IPS DF 19.7 (cell line): ENCODE measurements at regions not wholly inside any gene's neighbourhood (a gene's known extent, or its start where the extent isn't known, plus 50 kb on each side); places are given as distances from the start of the nearest gene placed in this dataset.
"Not testable (repeated sequence)": the region's sequence is repeated elsewhere in the genome, so short reads cannot be mapped to it uniquely, and the experiment has no call there.

Source experiments
- DNase-seq: peaks from one replicate; pipeline ENCODE4 v3.0.0-alpha.2; 2013; ENCODE audit warnings: low read depth, low spot score

GRCh38 chrX:140342410-140342809, 162.5 kb downstream of the SOX3 start:
- DNase-seq = no peak

- DNase-seq = no peak
Observed at GRCh38 chrX:140337263-140337662, 167.6 kb downstream of the SOX3 start.

GRCh38 chrX:140318296-140318695, 186.6 kb downstream of the SOX3 start:
- DNase-seq = no peak

GRCh38 chrX:140317462-140317861, 187.4 kb downstream of the SOX3 start:
- no peak for DNase-seq

GRCh38 chrX:140298960-140299825, 205.7 kb downstream of the SOX3 start:
- DNase-seq = no peak

GRCh38 chrX:140297273-140297672, 207.6 kb downstream of the SOX3 start:
- no peak for DNase-seq

GRCh38 chrX:140292961-140293360, 211.9 kb downstream of the SOX3 start:
- no peak for DNase-seq

GRCh38 chrX:140292188-140292587, 212.7 kb downstream of the SOX3 start:
- DNase-seq = no peak

GRCh38 chrX:140274811-140275525, 229.9 kb downstream of the SOX3 start:
- DNase-seq = peak; percentile 40

GRCh38 chrX:140273921-140274320, 230.9 kb downstream of the SOX3 start:
- DNase-seq = no peak

GRCh38 chrX:140250391-140250790, 254.5 kb downstream of the SOX3 start:
- no peak for DNase-seq

- no peak for DNase-seq
Observed at GRCh38 chrX:140249088-140249487, 255.8 kb downstream of the SOX3 start.

- DNase-seq = peak; percentile 40
Observed at GRCh38 chrX:140229191-140229590, 263.9 kb upstream of the CXorf66 start.

GRCh38 chrX:140226037-140226436, 260.7 kb upstream of the CXorf66 start:
- DNase-seq = not testable (repeated sequence)

- DNase-seq = not testable (repeated sequence)
Observed at GRCh38 chrX:140215894-140216293, 250.6 kb upstream of the CXorf66 start.

- DNase-seq = not testable (repeated sequence)
Observed at GRCh38 chrX:140214518-140214917, 249.2 kb upstream of the CXorf66 start.

GRCh38 chrX:140206657-140207056, 241.3 kb upstream of the CXorf66 start:
- DNase-seq = no peak

GRCh38 chrX:140190441-140191108, 225.3 kb upstream of the CXorf66 start:
- DNase-seq = no peak

- DNase-seq = no peak
Observed at GRCh38 chrX:140180585-140180984, 215.3 kb upstream of the CXorf66 start.

- peak; percentile 7 for DNase-seq
Observed at GRCh38 chrX:140177821-140178220, 212.5 kb upstream of the CXorf66 start.

- no peak for DNase-seq
Observed at GRCh38 chrX:140172401-140172800, 207.1 kb upstream of the CXorf66 start.

GRCh38 chrX:140167551-140167950, 202.2 kb upstream of the CXorf66 start:
- DNase-seq = no peak
